ENCODE measurements at regions not wholly inside any gene's neighbourhood (a gene's known extent, or its start where the extent isn't known, plus 50 kb on each side); places are given as distances from the start of the nearest gene placed in this dataset.

GRCh38 chr2:57523304-57523703 is 523.3 kb upstream of the VRK2 start:
- no peak for TF ChIP-seq CTCF (IDR thresholded peaks at IDR 0.05)
- no peak for DNase-seq (ENCODE audit: low spot score)
- Mint-ChIP-seq H3K36me3 (ENCODE audit: low read depth) (no peaks in the 10 kb centered on the region), H3K4me1 (ENCODE audit: low read depth) (no peaks in the 10 kb centered on the region), H3K4me3 (ENCODE audit: unreplicated experiment) (no peak overlapping the region), H3K27me3 (ENCODE audit: low read depth) (peaks cover 10% of the 10 kb centered on the region), H3K27ac (ENCODE audit: unreplicated experiment) (no peak overlapping the region), H3K9me3 (ENCODE audit: low read depth) (peaks cover 26% of the 10 kb centered on the region)

DNA sequence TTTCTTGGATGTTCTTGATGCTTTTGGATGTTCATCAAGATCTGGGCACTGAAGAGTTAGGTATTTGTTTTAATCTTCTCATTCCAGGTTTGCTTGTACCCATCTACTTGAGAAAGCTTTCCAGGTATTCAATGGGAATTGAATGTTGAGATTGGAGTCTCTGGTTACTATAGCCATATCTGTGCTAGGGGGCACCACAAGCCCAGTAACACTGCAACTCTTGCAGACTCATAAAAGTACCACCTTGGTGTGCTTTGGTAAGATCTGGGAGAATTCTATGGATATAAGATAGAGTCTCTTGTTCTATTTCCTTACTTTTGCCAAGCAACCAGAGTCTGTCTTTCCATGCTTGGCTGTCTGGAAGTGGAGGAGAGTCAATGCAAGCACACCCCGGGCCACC is 518.9 kb upstream of the VRK2 start:
- H3K4me1 Mint-ChIP-seq (ENCODE audit: low read depth): no peaks in the 10 kb centered on the region
- H3K36me3 Mint-ChIP-seq (ENCODE audit: low read depth): no peaks in the 10 kb centered on the region
- no peak overlapping the region for H3K27ac Mint-ChIP-seq (ENCODE audit: unreplicated experiment)
- no peak overlapping the region for H3K4me3 Mint-ChIP-seq (ENCODE audit: unreplicated experiment)
- H3K9me3 Mint-ChIP-seq (ENCODE audit: low read depth): peaks cover 16% of the 10 kb centered on the region
- no peak for TF ChIP-seq CTCF (IDR thresholded peaks at IDR 0.05)
- DNase-seq (ENCODE audit: low spot score): no peak
- H3K27me3 Mint-ChIP-seq (ENCODE audit: low read depth): peaks cover 8% of the 10 kb centered on the region

GRCh38 chr2:57528499-57528898 is 518.1 kb upstream of the VRK2 start:
- Mint-ChIP-seq H3K36me3 (ENCODE audit: low read depth) (no peaks in the 10 kb centered on the region), H3K4me3 (ENCODE audit: unreplicated experiment) (no peak overlapping the region), H3K4me1 (ENCODE audit: low read depth) (no peaks in the 10 kb centered on the region), H3K27me3 (ENCODE audit: low read depth) (peaks cover 8% of the 10 kb centered on the region), H3K9me3 (ENCODE audit: low read depth) (peaks cover 12% of the 10 kb centered on the region), H3K27ac (ENCODE audit: unreplicated experiment) (no peak overlapping the region)
- no peak for DNase-seq (ENCODE audit: low spot score)
- no peak for TF ChIP-seq CTCF (IDR thresholded peaks at IDR 0.05)

DNA sequence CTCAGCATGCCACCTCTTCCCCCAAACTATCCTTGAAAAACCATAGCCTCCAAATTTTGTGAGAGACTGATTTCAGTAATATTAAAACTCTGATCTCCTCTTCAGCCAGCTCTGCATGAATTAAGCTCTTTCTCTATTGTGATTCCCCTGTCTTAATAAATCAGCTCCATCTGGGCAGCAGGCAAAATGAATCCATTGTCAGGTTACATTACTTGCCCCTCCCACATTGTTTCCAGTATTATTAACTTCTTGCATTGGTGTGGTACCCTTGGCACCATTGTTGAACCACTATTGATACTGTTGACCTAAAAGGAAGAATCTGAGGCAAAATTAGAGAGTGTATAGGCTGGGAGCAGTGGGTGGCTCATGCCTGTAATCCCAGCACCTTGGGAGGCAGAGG is 512.2 kb upstream of the VRK2 start:
- H3K27me3 Mint-ChIP-seq (ENCODE audit: low read depth): peaks cover 11% of the 10 kb centered on the region
- TF ChIP-seq CTCF (IDR thresholded peaks at IDR 0.05): no peak
- no peak overlapping the region for H3K27ac Mint-ChIP-seq (ENCODE audit: unreplicated experiment)
- H3K4me3 Mint-ChIP-seq (ENCODE audit: unreplicated experiment): no peak overlapping the region
- no peaks in the 10 kb centered on the region for H3K4me1 Mint-ChIP-seq (ENCODE audit: low read depth)
- no peak for DNase-seq (ENCODE audit: low spot score)
- no peaks in the 10 kb centered on the region for H3K9me3 Mint-ChIP-seq (ENCODE audit: low read depth)
- no peaks in the 10 kb centered on the region for H3K36me3 Mint-ChIP-seq (ENCODE audit: low read depth)

- Mint-ChIP-seq H3K9me3 (ENCODE audit: low read depth) (no peaks in the 10 kb centered on the region), H3K36me3 (ENCODE audit: low read depth) (no peaks in the 10 kb centered on the region), H3K27ac (ENCODE audit: unreplicated experiment) (no peak overlapping the region), H3K27me3 (ENCODE audit: low read depth) (peaks cover 11% of the 10 kb centered on the region), H3K4me3 (ENCODE audit: unreplicated experiment) (no peak overlapping the region), H3K4me1 (ENCODE audit: low read depth) (no peaks in the 10 kb centered on the region)
- DNase-seq (ENCODE audit: low spot score): no peak
- TF ChIP-seq CTCF (IDR thresholded peaks at IDR 0.05): no peak
Measured at GRCh38 chr2:57536535-57537231, 509.9 kb upstream of the VRK2 start.
